Mucosa of rectum (tissue), 2 donors: ENCODE measurements at regions not wholly inside any gene's neighbourhood (a gene's known extent, or its start where the extent isn't known, plus 50 kb on each side); places are given as distances from the start of the nearest gene placed in this dataset.

Experiments
- H3K27ac ChIP-seq, 2 donors: one replicate each; pipeline ENCODE4 v1.7.0; 2013; ENCODE audit warnings: inconsistent platforms in 2 of 2, low read depth in 2 of 2, low read length in 2 of 2
- H3K27me3 ChIP-seq, 2 donors: one replicate each; pipeline ENCODE4 v1.7.0; 2013; ENCODE audit warnings: low read length in 2 of 2; ENCODE audit not compliant: control insufficient read depth in 2 of 2, insufficient read depth in 2 of 2
- H3K36me3 ChIP-seq, 2 donors: one replicate each; pipeline ENCODE4 v1.7.0; 2013; ENCODE audit warnings: low read length in 2 of 2; ENCODE audit not compliant: control insufficient read depth in 2 of 2, insufficient read depth in 2 of 2
- H3K4me1 ChIP-seq, 2 donors: one replicate each; pipeline ENCODE4 v1.7.0; 2013; ENCODE audit warnings: low read length in 2 of 2, mild to moderate bottlenecking in 1 of 2; ENCODE audit not compliant: control insufficient read depth in 2 of 2, insufficient read depth in 2 of 2
- H3K4me3 ChIP-seq, 2 donors: one replicate each; pipeline ENCODE4 v1.7.0; 2013; ENCODE audit warnings: low read length in 2 of 2
- H3K9ac ChIP-seq, 2 donors: one replicate each; pipeline ENCODE4 v1.7.0; 2013; ENCODE audit warnings: low read length in 2 of 2, low read depth in 1 of 2, mild to moderate bottlenecking in 1 of 2
- H3K9me3 ChIP-seq, 2 donors: one replicate each; pipeline ENCODE4 v1.7.0; 2013; ENCODE audit warnings: low read length in 2 of 2; ENCODE audit not compliant: control insufficient read depth in 2 of 2
- donor health status: healthy.
- donor health status: Normal muscosa, but diverticular disease.

DNA sequence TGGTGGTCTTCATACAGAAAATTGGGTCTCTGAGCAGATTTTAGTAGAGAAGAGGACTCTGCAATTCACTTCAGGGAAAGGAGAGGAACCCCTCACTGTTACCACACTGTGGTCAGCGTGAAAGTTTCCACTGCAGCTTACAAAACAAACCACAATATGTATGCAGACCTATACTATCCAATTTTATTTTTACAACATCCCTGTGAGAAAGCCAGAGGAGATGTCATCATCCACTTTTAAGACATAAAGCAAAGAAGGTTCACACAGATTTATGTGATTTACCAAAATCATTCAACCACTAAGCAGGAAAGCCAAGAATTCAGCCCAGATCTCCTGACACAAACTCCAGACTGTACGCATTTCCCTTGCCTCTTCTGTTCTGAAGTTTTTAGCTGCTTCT, 442.4 kb downstream of the FRK start:
- H3K9ac ChIP-seq: no peak overlapping the region
- no peaks in the 10 kb centered on the region for H3K36me3 ChIP-seq
- no peaks in the 10 kb centered on the region for H3K4me1 ChIP-seq
- H3K4me3 ChIP-seq: no peak overlapping the region
- H3K9me3 ChIP-seq: no peaks in the 10 kb centered on the region
- no peaks in the 10 kb centered on the region for H3K27me3 ChIP-seq
- H3K27ac ChIP-seq: no peak overlapping the region

- Histone ChIP-seq H3K4me1 (no peaks in the 10 kb centered on the region), H3K9ac (no peak overlapping the region), H3K36me3 (no peaks in the 10 kb centered on the region), H3K4me3 (no peak overlapping the region), H3K27ac (no peak overlapping the region), H3K27me3 (no peaks in the 10 kb centered on the region), H3K9me3 (no peaks in the 10 kb centered on the region)
Measured at GRCh38 chr6:115617031-115617430, 443.7 kb downstream of the FRK start.

DNA sequence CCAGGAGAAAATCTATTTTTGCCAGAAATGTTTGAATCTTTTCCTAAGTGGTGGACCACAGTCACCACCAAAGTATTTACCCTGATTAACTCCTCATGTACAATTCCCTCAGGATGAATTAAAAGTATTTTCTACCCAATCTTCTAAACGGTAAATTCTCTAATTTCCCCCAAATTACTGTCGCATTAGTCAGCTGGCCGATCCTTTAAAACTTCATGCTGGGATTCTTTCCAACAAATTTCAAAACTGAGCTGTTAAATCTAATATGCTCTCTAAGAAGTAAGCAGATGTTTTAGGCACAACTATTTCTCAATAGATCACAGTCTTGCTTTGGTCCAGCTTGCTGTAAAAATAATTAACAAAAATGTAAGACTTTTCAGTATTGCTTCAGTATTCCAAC, 447.2 kb downstream of the FRK start:
- H3K9me3 ChIP-seq: no peaks in the 10 kb centered on the region
- H3K36me3 ChIP-seq: no peaks in the 10 kb centered on the region
- no peaks in the 10 kb centered on the region for H3K4me1 ChIP-seq
- H3K27me3 ChIP-seq: no peaks in the 10 kb centered on the region
- no peak overlapping the region for H3K9ac ChIP-seq
- no peak overlapping the region for H3K4me3 ChIP-seq
- H3K27ac ChIP-seq: no peak overlapping the region

DNA sequence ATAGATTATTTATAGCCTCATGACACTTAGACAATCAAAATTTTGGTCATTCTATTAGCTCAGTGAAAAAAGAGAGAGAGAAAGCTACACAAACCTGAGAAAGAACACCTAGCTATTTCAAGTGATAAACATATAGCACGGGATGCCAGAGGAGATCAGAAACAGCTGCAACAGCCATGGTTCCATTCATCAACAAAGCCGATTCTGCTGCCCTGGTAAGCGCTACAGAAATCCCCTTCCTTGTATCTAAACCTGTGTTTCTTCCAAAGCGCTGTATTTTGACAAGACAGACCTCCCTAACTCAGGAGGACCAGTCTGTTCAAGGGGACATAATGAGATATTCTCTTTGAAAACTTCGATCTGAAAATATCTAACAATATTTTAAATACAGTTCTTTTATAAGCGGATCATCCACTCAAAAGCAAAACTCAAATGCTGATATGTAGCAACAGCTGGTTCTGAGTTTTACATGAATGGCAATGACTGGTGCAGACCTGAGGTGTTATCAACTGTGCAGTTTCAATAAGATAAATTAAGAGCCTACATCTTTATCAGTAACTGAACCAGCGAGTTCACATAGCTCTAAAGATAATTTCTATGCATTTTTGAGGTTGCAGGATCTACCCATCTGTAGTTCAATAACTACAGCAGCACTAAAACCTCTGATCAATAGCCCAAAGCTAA, 447.8 kb downstream of the FRK start:
- Histone ChIP-seq H3K4me3 (no peak overlapping the region), H3K9me3 (no peaks in the 10 kb centered on the region), H3K9ac (no peak overlapping the region), H3K27ac (no peak overlapping the region), H3K36me3 (no peaks in the 10 kb centered on the region), H3K27me3 (no peaks in the 10 kb centered on the region), H3K4me1 (no peaks in the 10 kb centered on the region)

GRCh38 chr6:115612216-115612615, 448.5 kb downstream of the FRK start:
- Histone ChIP-seq H3K9me3 (no peaks in the 10 kb centered on the region), H3K4me1 (no peaks in the 10 kb centered on the region), H3K4me3 (no peak overlapping the region), H3K9ac (no peak overlapping the region), H3K36me3 (no peaks in the 10 kb centered on the region), H3K27me3 (no peaks in the 10 kb centered on the region), H3K27ac (no peak overlapping the region)

DNA sequence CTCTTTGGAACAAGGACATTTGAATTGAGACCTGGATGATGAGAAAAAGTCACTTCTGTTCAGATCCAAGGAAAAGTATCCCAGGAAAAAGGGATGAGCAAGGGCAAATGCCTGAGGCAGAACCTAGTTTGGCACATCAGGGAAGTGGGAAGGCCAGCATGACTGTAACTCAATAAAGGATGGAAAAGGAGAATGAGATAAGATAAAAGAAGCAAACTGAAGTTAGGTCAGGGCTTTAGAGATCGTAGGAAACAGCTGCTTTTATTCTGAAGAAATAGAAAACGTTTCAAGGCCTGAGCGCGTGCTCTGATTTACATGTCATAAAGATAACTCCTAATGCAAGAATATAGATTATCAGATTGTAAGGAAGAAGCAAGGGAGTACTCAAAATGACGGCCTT, 450.0 kb downstream of the FRK start:
- no peaks in the 10 kb centered on the region for H3K9me3 ChIP-seq
- no peak overlapping the region for H3K4me3 ChIP-seq

DNA sequence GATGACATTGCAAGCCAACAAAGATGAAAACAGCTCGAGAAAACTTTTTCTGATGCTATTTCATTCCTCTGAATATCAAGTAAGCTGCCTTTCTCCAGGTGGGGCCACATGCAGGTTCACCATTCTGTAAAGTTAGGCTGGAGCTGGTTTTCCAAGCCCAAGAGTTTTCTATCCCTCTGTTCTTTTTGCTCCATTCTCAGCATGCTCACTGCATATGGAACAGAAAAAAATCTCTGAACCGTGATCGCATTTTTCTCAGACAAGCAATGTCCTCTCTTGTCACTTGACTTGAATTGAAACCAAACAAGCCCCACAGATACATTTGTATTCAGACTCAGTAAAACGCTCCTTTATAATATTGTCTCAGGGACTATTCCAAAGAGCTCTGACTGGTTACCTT, 451.6 kb downstream of the FRK start:
- no peak overlapping the region for H3K27ac ChIP-seq
- no peaks in the 10 kb centered on the region for H3K36me3 ChIP-seq
- no peak overlapping the region for H3K9ac ChIP-seq
- no peaks in the 10 kb centered on the region for H3K9me3 ChIP-seq
- no peaks in the 10 kb centered on the region for H3K27me3 ChIP-seq
- H3K4me1 ChIP-seq: no peaks in the 10 kb centered on the region
- H3K4me3 ChIP-seq: no peak overlapping the region

More for the DNA sequence above, 450.0 kb downstream of the FRK start:
- H3K36me3 ChIP-seq: no peaks in the 10 kb centered on the region
- no peaks in the 10 kb centered on the region for H3K27me3 ChIP-seq
- no peak overlapping the region for H3K9ac ChIP-seq
- no peak overlapping the region for H3K27ac ChIP-seq
- no peaks in the 10 kb centered on the region for H3K4me1 ChIP-seq

DNA sequence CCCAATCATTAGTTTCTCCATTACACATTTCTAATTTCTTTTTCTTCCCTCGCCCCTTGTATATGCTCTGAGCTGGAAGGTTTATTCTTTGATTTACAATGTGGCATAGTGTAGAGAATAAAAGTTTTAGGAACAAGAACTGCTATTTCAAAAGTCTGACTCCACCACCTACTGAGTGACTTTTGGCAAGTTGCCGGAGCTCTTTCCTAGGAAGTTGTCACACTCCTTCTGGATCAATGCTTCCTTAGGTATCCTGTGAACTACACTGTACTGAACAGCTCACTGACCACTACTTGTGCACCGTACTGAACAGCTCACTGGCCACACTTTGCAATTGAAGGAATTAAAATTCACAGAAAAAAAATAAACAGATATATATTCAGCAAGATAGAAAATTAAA, 458.2 kb downstream of the FRK start:
- Histone ChIP-seq H3K27me3 (no peaks in the 10 kb centered on the region), H3K4me3 (no peak overlapping the region), H3K9me3 (no peaks in the 10 kb centered on the region), H3K27ac (no peak overlapping the region), H3K4me1 (no peaks in the 10 kb centered on the region), H3K36me3 (no peaks in the 10 kb centered on the region), H3K9ac (no peak overlapping the region)

GRCh38 chr6:115601509-115601908, 459.2 kb downstream of the FRK start:
- Histone ChIP-seq H3K9ac (no peak overlapping the region), H3K36me3 (no peaks in the 10 kb centered on the region), H3K4me1 (no peaks in the 10 kb centered on the region), H3K9me3 (no peaks in the 10 kb centered on the region), H3K27me3 (no peaks in the 10 kb centered on the region), H3K4me3 (no peak overlapping the region), H3K27ac (no peak overlapping the region)

GRCh38 chr6:115601064-115601463, 459.6 kb downstream of the FRK start:
- no peaks in the 10 kb centered on the region for H3K27me3 ChIP-seq
- H3K36me3 ChIP-seq: no peaks in the 10 kb centered on the region
- no peaks in the 10 kb centered on the region for H3K4me1 ChIP-seq
- H3K4me3 ChIP-seq: no peak overlapping the region
- H3K9ac ChIP-seq: no peak overlapping the region
- H3K27ac ChIP-seq: no peak overlapping the region
- H3K9me3 ChIP-seq: no peaks in the 10 kb centered on the region

- no peaks in the 10 kb centered on the region for H3K36me3 ChIP-seq
- no peak overlapping the region for H3K4me3 ChIP-seq
- H3K27me3 ChIP-seq: no peaks in the 10 kb centered on the region
- no peak overlapping the region for H3K9ac ChIP-seq
- no peaks in the 10 kb centered on the region for H3K4me1 ChIP-seq
- no peak overlapping the region for H3K27ac ChIP-seq
- peaks cover 0 to 3% of the 10 kb centered on the region in 2 donors for H3K9me3 ChIP-seq
Measured at GRCh38 chr6:115594891-115595290, 465.8 kb downstream of the FRK start.
